ENCODE measurements at regions not wholly inside any gene's neighbourhood (a gene's known extent, or its start where the extent isn't known, plus 50 kb on each side); places are given as distances from the start of the nearest gene placed in this dataset.

GRCh38 chr9:88889386-88889785, 101.9 kb upstream of the S1PR3 start:
- TF ChIP-seq RAD21 (IDR thresholded peaks at IDR 0.05; ENCODE audit: low read depth) (no peak), NFIC (IDR thresholded peaks at IDR 0.05) (no peak), CEBPB (IDR thresholded peaks at IDR 0.05) (no peak), EGR1 (IDR thresholded peaks at IDR 0.05) (no peak), EP300 (IDR thresholded peaks at IDR 0.05; ENCODE audit: borderline replicate concordance) (no peak), TCF12 (IDR thresholded peaks at IDR 0.05; ENCODE audit: low read depth) (no peak), TAF1 (IDR thresholded peaks at IDR 0.05; ENCODE audit: low read depth) (no peak), FOXM1 (IDR thresholded peaks at IDR 0.05; ENCODE audit: borderline replicate concordance, low read depth) (no peak), REST (IDR thresholded peaks at IDR 0.05; ENCODE audit: low read depth) (no peak), MAX (IDR thresholded peaks at IDR 0.05) (no peak), USF1 (IDR thresholded peaks at IDR 0.05) (no peak), TEAD4 (IDR thresholded peaks at IDR 0.05) (no peak), CREB1 (IDR thresholded peaks at IDR 0.05; ENCODE audit: low read depth) (no peak), YY1 (IDR thresholded peaks at IDR 0.05; ENCODE audit: low read depth) (no peak), ZBTB7A (IDR thresholded peaks at IDR 0.05; ENCODE audit: low read depth) (no peak)

GRCh38 chr9:88890546-88890945, 100.7 kb upstream of the S1PR3 start:
- TF ChIP-seq FOXM1 (IDR thresholded peaks at IDR 0.05; ENCODE audit: borderline replicate concordance, low read depth) (no peak), RAD21 (IDR thresholded peaks at IDR 0.05; ENCODE audit: low read depth) (no peak), MAX (IDR thresholded peaks at IDR 0.05) (no peak)

- TF ChIP-seq YY1 (IDR thresholded peaks at IDR 0.05; ENCODE audit: low read depth), result no peak
- TF ChIP-seq EGR1 (IDR thresholded peaks at IDR 0.05), result no peak
- TF ChIP-seq EP300 (IDR thresholded peaks at IDR 0.05; ENCODE audit: borderline replicate concordance), result no peak
- no peak for TF ChIP-seq FOXM1 (IDR thresholded peaks at IDR 0.05; ENCODE audit: borderline replicate concordance, low read depth)
- no peak for TF ChIP-seq TEAD4 (IDR thresholded peaks at IDR 0.05)
These were observed 100.2 kb upstream of the S1PR3 start for GRCh38 chr9:88891040-88891439.

GRCh38 chr9:88892724-88893123, 98.5 kb upstream of the S1PR3 start:
- no peak for TF ChIP-seq TCF12 (IDR thresholded peaks at IDR 0.05; ENCODE audit: low read depth)
- TF ChIP-seq NFIC (IDR thresholded peaks at IDR 0.05), result no peak
- no peak for TF ChIP-seq RAD21 (IDR thresholded peaks at IDR 0.05; ENCODE audit: low read depth)
- TF ChIP-seq TAF1 (IDR thresholded peaks at IDR 0.05; ENCODE audit: low read depth), result no peak
- TF ChIP-seq CEBPB (IDR thresholded peaks at IDR 0.05), result no peak

- TF ChIP-seq TAF1 (IDR thresholded peaks at IDR 0.05; ENCODE audit: low read depth), result no peak
- no peak for TF ChIP-seq TEAD4 (IDR thresholded peaks at IDR 0.05)
- TF ChIP-seq YY1 (IDR thresholded peaks at IDR 0.05; ENCODE audit: low read depth), result no peak
- TF ChIP-seq REST (IDR thresholded peaks at IDR 0.05; ENCODE audit: low read depth), result no peak
- no peak for TF ChIP-seq TCF12 (IDR thresholded peaks at IDR 0.05; ENCODE audit: low read depth)
- no peak for TF ChIP-seq FOXM1 (IDR thresholded peaks at IDR 0.05; ENCODE audit: borderline replicate concordance, low read depth)
- no peak for TF ChIP-seq ZBTB7A (IDR thresholded peaks at IDR 0.05; ENCODE audit: low read depth)
- TF ChIP-seq CEBPB (IDR thresholded peaks at IDR 0.05), result no peak
- no peak for TF ChIP-seq EGR1 (IDR thresholded peaks at IDR 0.05)
These were observed 94.2 kb upstream of the S1PR3 start for GRCh38 chr9:88897081-88897480.

GRCh38 chr9:88898039-88898720, 93.1 kb upstream of the S1PR3 start:
- TF ChIP-seq MAX (IDR thresholded peaks at IDR 0.05), result no peak

GRCh38 chr9:88905506-88905905, 85.8 kb upstream of the S1PR3 start:
- TF ChIP-seq EP300 (IDR thresholded peaks at IDR 0.05; ENCODE audit: borderline replicate concordance), result no peak
